GM18520 (cell line): ENCODE measurements at regions not wholly inside any gene's neighbourhood (a gene's known extent, or its start where the extent isn't known, plus 50 kb on each side); places are given as distances from the start of the nearest gene placed in this dataset.

Experiments used
- ATAC-seq: cut with Tn5 transposase; IDR thresholded peaks from one replicate; pipeline ENCODE4 v1.9.1; 2021; ENCODE audit not compliant: unreplicated experiment

DNA sequence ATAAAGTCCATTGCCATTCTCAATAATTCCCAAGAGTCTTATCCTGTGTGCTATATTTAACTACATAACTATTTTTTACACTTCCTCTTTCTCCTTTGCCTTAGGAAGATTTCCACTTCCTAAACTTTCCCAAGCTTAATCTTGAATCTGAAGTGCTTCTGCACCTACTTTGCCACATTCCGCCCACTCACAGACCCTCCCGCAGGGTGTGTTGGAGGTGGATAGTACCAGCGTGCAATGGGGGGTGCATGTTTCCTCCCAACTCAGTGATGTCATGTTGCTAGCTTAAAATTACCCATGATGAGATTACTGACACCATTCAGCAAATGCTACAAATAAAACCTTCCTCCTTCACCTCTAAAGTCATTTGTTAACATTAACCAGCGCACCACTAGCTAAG lies 460.2 kb downstream of the NR2F1-AS1 start:
- ATAC-seq, result no peak

DNA sequence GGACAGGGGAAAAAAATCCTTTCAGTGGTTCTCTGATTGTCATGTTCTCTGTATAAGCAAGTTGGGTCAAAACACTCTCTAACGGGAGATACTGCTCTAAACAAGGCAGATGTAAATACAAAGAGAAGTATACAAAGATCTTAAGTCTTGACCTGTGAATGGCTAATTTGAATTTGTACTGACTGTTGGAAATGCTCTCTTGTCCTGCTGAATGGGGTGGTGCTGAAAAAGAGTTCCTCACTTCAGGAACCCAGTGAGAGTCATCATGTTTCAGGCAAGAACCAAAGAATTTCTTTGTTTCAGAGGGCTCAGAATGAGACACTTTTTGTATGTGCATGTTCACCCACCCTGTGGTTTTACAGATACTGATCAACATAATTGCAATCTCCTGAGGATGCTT lies 461.0 kb downstream of the NR2F1-AS1 start:
- no peak for ATAC-seq

DNA sequence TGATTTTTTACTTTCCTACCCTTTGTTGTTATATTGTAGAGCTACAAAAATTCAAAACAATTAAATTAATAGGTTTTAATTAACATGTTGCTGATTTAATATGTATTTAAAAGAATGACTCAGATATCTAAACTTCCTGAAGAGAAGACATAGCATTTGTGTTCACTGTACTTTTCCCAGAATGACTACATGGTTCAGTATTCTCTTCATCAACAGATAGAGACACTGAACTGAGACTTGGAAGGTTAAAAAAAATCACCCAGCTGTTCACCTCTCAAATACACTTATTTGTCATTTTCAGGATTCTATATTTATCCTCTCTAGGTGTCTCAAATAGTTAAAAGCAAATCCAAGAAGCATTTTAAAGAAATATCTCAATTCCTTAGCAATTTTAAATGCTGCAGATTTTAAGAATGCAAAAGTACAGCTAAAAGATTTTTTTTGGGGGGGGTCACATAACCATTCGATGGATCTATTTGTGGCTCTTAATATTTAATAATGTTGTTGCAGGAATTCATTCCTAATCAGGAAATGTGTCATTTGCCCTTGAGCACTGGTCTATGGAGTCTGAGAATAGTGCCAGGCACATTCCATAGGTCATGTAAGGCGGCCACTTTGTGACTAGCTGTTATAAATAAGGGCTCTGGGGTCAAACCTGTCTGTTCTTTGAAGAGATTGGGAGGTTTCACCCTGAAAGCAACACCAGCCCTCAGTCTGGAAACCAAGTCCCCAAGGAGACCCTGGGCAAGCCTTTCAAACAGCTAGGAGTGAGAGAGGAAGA lies 463.1 kb downstream of the NR2F1-AS1 start:
- no peak for ATAC-seq

DNA sequence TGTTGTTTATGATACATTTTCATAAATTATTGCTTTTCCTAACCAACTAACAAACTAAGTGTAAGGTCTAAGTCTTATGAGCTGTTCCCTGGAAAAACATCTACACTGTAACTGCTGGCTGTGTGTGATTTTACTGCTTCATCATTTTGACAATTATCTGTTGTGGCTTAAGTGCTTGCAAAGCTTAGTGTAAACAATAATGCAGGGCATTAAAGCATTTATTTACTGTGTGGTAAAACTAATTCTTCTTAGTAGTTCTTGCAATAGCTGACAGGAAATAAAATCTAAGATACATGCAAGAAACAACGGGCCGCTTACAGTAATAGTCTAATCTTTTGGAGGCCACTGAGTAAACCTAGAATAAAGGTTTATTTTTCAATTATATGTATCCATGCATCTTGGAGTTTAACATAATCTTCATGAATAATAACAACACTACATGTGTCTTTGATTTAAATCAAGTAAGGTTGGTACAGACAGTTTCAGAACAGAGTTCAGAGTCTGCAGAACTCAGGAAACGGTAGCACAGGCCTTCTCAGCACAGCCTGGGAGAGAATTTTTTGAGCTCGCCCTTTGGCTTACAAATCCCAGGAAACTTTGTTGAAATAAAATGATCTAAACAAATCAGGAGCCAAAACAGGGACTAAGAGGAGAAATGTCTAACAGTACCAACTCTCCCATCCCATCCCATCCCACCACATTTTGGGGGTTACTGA lies 473.1 kb downstream of the NR2F1-AS1 start:
- no peak for ATAC-seq

DNA sequence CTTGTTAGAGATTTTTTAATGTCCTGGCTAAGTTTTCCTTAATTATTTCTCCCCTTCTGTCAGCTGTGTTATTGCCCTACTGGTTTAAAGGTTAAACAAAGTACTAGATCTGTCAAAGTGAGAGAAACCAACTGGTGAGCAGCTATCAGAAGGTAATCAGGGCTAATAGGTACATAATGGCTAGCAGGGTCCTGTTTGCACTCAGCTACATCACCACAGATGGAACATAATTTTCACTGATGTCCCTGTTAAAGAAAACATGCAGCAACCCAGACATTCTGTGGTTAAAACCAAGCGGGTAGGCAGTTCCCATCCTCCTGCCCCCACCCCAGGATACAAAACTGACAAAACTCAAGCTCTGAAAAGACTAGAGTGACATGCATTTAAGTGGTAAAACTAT lies 473.9 kb downstream of the NR2F1-AS1 start:
- no peak for ATAC-seq

DNA sequence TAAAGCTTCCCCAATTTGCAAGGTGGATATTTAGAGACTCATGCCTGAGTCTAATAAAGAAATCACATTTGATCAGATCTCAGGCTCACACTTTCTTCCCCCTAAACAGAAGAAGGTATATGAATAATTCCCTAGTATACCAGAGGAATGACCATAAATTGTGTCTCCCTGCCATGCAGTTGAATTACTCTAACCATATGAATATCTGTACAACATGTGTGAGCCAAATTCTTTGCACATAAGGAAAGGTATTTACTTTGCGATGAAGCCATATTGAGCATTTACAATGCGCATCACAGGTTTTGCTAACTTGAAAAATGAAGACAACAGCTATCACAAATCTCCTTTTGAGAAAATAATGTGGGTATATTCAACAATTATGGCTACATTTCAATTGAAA lies 479.4 kb downstream of the NR2F1-AS1 start:
- no peak for ATAC-seq

DNA sequence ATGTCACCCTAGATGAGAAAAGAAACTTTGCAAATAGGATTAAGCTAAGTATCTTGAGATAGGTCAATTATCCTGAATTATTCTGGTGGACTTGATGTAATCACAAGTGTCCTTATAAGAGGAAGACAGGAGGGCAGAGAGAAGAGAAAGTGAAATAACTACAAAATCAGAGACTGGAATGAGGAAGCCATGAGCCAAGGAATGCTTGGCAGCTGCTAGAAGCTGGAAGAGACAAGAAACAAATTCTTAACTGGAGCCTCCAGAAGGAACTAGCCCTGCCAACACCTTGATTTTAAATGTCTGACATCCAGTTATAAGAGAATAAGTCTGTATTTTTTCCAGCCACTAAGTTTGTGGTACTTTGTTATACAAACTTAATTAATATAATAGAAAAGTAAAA lies 480.0 kb downstream of the NR2F1-AS1 start:
- no peak for ATAC-seq

DNA sequence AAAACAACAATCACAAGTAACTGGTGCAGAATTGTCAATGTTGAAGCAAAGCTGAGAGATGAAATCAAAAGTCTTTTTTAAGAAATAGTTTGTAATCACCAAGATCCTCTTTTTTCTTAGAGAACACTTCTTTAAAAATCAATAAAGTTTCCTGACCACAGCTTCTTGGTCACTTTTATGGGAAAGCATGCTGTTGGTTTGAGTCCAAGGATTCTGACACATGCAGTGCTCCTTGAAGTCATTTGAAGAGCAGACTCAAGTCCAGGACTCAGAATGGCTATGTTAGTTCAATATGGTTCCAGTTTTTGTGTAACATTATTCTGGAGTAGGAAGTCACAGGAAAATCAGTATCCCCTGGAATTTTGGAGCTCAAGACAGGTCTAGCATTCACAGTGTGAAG lies 480.6 kb downstream of the NR2F1-AS1 start:
- ATAC-seq, result no peak

DNA sequence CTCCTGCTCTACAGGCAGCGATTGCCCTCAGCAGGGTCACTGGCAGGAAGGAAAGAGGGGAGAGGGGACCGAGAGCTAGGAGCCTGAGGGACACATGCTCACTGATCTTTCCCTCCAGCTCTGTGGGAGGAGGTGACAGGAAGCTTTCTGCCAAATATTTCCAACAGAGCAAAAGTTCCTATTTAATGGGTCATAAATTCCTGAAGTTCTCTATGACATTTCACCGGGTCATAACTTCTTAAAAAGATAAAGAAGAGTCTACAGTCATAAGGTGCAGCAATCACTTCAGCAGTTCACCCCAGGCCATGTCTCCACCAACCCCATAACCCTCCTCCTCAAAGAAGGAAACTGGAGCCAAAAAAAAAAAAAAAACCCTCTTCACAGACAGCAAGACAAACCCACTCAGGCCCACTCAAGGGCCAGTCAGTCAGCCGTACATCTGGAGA lies 481.1 kb downstream of the NR2F1-AS1 start:
- no peak for ATAC-seq

DNA sequence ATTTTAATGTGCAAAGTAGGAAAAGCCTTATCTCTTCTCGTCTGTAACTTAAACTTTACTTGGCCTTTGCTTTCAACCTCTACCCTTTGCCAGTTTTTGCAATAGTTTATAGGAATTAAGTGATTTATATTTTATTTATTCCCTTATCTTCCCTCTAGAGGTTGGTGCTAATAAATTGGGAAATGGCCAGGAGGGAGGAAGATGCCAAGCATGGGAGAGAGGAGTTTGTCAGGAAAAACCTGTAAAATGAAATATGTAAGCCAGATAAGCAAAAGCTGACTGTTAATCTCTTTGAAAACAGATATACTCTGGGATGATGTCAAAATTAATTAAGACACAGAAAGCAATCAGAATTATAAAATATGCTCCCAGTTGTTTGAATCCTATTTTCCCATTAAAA lies 484.5 kb downstream of the NR2F1-AS1 start:
- ATAC-seq, result no peak

DNA sequence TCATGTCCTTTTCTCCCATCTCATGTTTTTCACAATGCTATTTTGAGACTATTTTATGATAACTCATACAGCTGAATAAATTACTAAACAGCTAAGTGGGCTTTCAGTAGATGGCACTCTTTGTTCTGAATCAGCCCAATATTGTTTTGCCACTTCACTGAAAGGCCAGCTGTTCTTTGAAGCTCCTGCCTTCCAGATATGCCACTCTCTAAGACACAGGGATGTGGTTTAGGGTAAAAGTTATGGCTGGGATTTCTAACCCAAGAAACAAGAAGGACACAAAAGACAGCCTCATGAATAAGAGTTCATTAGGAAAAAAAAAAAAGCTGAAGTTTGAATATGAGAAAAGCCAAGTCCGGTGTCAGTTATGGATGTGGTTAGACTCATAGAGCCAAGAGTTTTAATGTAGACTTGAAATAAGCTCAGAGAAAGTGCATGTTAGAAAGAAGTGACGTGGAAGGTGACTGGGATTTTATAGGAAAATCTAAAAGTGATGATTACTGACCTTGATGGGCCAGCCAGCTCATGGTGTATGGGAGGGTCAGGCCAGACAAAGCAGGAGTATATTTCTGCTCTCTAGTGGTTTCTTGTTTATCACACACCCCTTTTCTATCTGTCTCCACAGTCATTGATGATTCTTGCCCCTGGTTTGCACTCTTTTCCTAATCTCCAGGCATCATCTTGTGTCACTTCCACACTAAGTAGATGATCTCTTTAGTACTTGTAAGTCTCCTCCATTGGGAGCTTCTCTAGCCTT lies 488.5 kb downstream of the NR2F1-AS1 start:
- no peak for ATAC-seq

DNA sequence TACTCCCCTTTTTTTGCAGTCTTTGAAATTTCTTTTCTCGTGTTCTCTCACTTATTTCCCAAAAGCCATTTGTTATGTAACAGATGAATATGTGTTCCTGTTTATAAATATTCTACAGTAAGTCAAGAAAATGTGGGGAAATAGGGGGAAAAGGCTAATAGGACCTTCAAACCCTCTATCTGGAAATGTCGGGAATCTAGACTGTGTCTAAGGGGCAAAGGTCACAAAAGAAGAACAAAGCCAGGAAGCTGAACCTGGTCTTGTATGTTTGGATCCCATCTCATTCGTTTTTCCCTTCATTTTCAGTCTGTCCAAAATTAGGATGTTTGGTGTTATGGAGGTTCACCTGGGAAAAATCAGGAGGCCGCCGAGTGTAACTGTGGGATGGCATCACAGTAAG lies 490.3 kb downstream of the NR2F1-AS1 start:
- ATAC-seq, result no peak

DNA sequence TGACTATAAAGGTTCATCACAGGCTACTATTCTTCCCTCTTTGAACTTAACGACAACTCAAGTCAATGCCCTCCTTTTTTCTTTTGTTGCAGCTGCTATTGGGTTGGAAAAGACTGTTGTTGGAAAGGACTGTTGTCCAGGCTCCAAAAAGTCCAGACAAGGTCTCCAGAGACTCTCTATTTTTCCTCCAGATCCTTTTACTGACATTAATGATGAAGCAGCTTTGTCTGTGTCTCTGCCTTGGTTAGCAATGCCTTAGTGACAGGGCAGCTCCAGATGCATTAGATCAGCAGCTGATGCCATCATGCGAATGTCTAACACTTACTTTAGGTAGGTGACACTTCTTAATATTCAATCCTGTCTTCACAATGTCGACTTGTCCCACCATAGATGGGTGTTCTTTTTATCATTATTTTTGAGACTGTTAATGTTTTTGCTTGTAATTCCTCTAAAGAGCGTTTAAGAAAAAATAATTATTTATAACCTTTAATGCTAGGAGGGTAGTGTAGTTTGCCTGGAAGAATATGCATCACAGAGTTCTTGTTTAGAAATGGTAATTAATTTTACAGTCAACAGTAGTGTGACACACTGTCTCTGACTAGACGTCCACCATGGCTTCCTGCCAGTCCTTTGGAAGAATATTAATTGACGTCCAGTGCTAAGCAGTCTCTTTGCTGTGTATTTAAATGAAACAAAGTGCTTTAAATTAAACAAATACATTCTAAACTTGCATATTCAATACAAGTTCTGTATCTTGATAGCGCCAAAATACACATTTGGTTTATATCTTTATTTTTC lies 492.2 kb downstream of the NR2F1-AS1 start:
- ATAC-seq, result no peak

DNA sequence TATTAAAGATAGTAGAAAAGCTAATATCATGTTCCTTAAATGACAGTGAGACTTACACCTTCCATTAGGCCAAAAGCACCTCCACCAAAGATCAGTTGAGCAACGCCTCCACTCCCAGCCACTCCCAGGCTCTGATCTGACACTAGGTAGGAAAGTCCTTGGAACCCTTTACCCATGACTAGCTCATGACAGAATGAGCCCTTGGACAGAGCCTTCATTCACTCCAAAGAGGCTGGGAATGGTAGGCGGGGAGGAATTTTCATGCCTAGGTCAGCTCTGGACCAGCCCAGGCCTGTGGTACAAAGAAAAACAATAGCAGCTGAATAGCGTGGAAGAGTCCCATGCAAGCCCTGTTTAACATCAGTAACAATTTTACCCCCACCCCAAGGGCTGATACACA lies 493.7 kb downstream of the NR2F1-AS1 start:
- ATAC-seq, result no peak

DNA sequence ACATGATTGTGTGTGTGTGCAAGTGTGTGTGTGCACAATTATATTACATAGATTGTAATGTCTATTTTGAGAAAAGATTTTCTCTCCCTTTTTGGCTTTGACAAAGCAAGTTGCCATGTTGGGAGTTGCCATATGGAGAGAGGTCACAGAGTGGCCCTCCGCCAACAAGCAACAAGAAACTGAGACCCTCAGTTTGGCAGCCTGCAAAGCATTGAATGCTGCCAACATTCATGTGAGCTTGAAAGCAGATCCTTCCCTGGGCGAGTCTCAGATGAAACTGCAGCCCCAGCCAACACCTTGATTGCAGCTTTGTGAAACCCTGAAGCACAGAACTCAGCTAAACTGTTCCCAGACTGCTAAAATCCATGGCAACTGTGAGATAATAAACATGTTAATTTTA lies 498.0 kb downstream of the NR2F1-AS1 start:
- ATAC-seq, result no peak

DNA sequence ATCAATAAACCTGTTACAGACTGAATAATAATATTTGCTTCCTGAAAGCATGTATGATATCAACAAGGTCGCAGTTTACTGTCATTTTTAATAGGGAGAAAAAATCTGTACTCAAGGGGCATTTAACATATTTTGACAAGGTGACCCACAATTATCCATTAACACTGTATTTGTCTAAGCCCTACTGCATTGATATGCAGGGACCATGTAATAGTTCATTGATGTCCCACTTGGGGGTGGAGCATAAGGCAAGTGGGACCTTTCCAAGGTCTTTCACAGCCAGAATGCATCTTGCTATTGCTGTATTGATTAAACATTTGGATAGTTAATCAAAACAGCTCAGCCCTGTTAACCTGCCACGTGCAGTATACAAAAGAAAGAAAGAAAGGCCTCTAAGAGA lies 502.0 kb downstream of the NR2F1-AS1 start:
- no peak for ATAC-seq

DNA sequence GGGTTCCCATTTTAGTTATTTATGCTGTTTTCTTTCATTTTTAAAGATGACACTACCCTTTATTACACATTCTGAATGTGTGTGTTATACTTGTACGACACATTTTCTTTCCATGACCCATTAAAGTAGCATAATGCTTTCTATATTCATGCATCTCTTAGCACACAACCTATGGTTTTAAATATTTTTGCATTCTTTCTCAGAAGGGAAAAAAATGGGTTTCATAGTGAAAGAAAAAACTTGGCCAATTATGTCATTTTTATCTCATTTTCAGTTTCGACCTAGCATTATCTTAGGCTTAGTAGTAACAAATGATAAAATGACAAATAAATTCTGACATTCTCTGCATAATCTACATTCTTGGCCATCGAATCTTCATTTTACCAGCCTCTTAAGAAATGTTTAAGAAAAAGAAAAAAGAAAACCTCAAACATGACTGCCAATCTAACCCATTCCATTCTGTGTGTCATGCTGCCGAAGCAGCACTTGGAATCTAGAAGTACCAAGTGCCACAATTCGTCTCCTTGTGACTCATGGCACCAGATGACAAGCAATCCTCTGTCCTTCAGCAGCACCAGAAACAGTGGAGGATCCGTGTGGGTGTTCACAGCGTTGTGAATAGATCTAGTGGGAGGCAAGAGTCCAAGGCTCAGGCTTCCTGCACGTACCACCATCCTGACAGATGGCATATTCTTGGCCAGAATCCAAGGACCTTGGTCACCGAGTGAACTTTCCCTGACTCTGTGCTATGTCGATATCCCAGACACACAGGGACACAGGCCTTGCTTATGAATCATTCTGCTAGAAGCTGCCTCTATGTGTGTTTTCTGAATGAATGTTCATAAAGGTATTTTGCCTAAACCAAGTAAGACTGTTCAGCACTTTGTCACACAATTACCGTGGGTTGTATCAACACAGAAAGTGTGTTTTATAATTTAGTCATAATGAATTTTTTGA lies 502.7 kb downstream of the NR2F1-AS1 start:
- ATAC-seq, result peak; percentile 72

DNA sequence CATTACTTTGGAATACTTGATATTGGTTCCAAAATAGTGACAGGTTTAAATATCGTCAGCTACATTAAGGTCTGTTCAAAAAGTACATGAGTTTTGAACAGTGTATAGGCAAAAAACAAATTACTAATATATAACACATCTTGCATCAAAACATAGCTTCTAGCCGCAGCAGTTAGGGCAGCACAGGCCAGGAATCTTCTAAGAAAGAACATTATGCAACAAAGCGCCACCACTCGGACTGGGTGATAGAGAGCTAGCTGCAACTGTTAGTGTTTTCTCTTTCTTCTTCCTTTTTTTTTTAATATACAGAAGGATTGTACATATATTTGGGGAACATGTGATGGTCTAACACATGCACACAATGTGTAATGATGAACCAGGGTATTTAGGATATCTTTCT lies 504.5 kb downstream of the NR2F1-AS1 start:
- no peak for ATAC-seq

DNA sequence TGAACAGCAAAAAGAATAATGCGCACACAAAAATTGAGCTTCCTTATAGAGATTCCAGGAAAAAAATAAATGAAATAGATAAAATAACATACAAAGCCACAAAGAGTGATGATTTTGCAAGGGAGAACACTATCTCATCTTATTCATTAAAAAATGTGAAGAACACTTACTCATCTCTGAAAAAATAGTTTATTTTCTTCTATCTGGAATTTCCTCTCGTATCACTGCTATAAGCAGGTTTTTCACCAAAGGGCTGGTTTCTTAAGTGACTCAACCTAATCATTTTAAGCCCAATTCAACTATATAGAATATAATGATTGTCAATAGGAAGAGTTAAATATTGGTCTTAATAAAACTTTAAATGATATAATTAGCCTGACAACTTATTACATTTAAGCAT lies 504.9 kb downstream of the NR2F1-AS1 start:
- ATAC-seq, result no peak

DNA sequence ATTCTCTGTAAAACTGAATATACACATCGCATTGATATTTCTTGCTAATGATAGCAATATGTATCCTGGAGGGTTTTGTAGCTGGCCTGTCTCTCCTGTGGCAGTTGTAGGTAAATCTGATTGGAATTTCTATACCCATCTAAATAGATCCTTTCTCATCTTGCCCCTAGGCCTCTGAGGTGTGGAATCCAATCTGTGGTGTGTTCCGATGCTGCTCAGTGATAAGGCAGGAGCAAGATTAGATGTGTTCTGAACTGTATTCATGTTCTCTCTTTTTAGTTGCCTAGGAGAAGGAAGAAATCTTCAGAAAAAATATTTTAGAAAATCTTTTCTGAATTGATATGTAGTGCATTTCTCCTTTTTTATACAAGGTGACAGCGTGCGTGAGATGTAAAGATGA lies 507.5 kb downstream of the NR2F1-AS1 start:
- no peak for ATAC-seq
